HCT116 (cell line): ENCODE measurements at regions not wholly inside any gene's neighbourhood (a gene's known extent, or its start where the extent isn't known, plus 50 kb on each side); places are given as distances from the start of the nearest gene placed in this dataset.

Source experiments
- ATAC-seq: fragments of 200-7000 bp; cut with Tn5 transposase; 2 replicates; pipeline ENCODE4 v1.9.1; 2020; ENCODE audit warnings: mild to moderate bottlenecking, moderate library complexity
- BruUV-seq: library from RNA; stranded (reverse); fragments of 400-500 nt; replicated peaks from 2 replicates; lab custom pipeline; 2021; lab: Mats Ljungman, UMichigan
- CTCF ChIA-PET: fragments of 300-600 bp; sonication (Branson Sonifier 250); formaldehyde crosslinking; loops from one replicate; lab custom pipeline; 2021; ENCODE audit warnings: antibody characterized with exemption; lab: Charles Lee
- POLR2A ChIA-PET: fragments of 300-600, 350-600 bp; sonication (Branson Sonifier 250); formaldehyde crosslinking; loops from one replicate; lab custom pipeline; 2021; ENCODE audit warnings: antibody characterized with exemption; lab: Charles Lee
- RAD21 ChIA-PET, 2 experiments: fragments of 300-600 bp; sonication (Branson Sonifier 250); formaldehyde crosslinking; loops; one replicate each; lab custom pipeline; 2023; ENCODE audit warnings: low total read pairs in 2 of 2; ENCODE audit not compliant: uncharacterized antibody in 2 of 2, unreplicated experiment in 2 of 2, low non-redundant PET in 1 of 2; lab: Charles Lee
- DNase-seq: peaks from one replicate; pipeline ENCODE4 v3.0.0-alpha.2; 2010; ENCODE audit warnings: low read depth, low spot score
- H2AFZ ChIP-seq: fragments of 200-600 bp; shearing (Covaris generic), sonication (generic); 2 replicates; pipeline ENCODE4 v1.6.1; 2017; ENCODE audit warnings: low read depth, mixed run types, mixed read lengths, antibody characterized with exemption, low read length; ENCODE audit not compliant: poor library complexity, severe bottlenecking
- H3K27ac ChIP-seq: 2 replicates; pipeline ENCODE4 v1.5.1; 2012; ENCODE audit warnings: low read depth, low read length
- H3K27me3 ChIP-seq: fragments of 200-600 bp; sonication (generic); 2 replicates; pipeline ENCODE4 v1.6.1; 2016; ENCODE audit warnings: mixed run types, low read length, mixed read lengths; ENCODE audit not compliant: insufficient read depth
- H3K36me3 ChIP-seq, 2 experiments: fragments of 200-500 bp in 1 of 2; fragments of 200-600 bp in 1 of 2; sonication (Bioruptor generic) in 1 of 2; sonication (generic) in 1 of 2; 2 replicates each; pipeline versions ENCODE4 v1.5.1 to v1.6.1; 2014 to 2016; ENCODE audit warnings: low read length in 2 of 2, inconsistent platforms in 1 of 2, mixed read lengths in 1 of 2, mixed run types in 1 of 2; ENCODE audit not compliant: insufficient read depth in 2 of 2, control insufficient read depth in 1 of 2
- H3K4me1 ChIP-seq, 2 experiments: fragments of 200-600 bp in 1 of 2; sonication (generic) in 1 of 2; 2 replicates each; pipeline versions ENCODE4 v1.5.1 to v1.6.1; 2012 to 2017; ENCODE audit warnings: low read length in 2 of 2, inconsistent platforms in 1 of 2, mild to moderate bottlenecking in 1 of 2, mixed read lengths in 1 of 2, mixed run types in 1 of 2, moderate library complexity in 1 of 2; ENCODE audit not compliant: insufficient read depth in 2 of 2, control insufficient read depth in 1 of 2
- H3K4me2 ChIP-seq: fragments of 200-600 bp; sonication (generic); 2 replicates; pipeline ENCODE4 v1.6.1; 2017; ENCODE audit warnings: mixed run types, low read length, mixed read lengths
- H3K4me3 ChIP-seq, 2 experiments: fragments of 200-600 bp in 1 of 2; sonication (generic) in 1 of 2; replicated peaks in 1 of 2; 2 replicates each; pipeline ENCODE4 v1.5.1; 2011 to 2016; ENCODE audit warnings: low read length in 2 of 2, control low read depth in 1 of 2, low read depth in 1 of 2, mild to moderate bottlenecking in 1 of 2, mixed read lengths in 1 of 2, mixed run types in 1 of 2
- H3K79me2 ChIP-seq: fragments of 200-600 bp; sonication (generic); 2 replicates; pipeline ENCODE4 v1.6.1; 2017; ENCODE audit warnings: mild to moderate bottlenecking, mixed run types, low read length, moderate library complexity, mixed read lengths; ENCODE audit not compliant: insufficient read depth
- H3K9ac ChIP-seq: fragments of 200-600 bp; sonication (generic); 2 replicates; pipeline ENCODE4 v1.6.1; 2016; ENCODE audit warnings: low read length, mixed read lengths
- H3K9me2 ChIP-seq: fragments of 200-600 bp; sonication (generic), shearing (Covaris generic); 2 replicates; pipeline ENCODE4 v1.6.1; 2017; ENCODE audit warnings: mixed run types, mild to moderate bottlenecking, moderate library complexity; ENCODE audit not compliant: insufficient read depth
- H3K9me3 ChIP-seq, 2 experiments: fragments of 200-500 bp in 1 of 2; fragments of 200-600 bp in 1 of 2; sonication (Bioruptor generic) in 1 of 2; sonication (generic) in 1 of 2; 2 replicates each; pipeline ENCODE4 v1.6.1; 2014 to 2017; ENCODE audit warnings: low read length in 2 of 2, mixed read lengths in 2 of 2, inconsistent platforms in 1 of 2, low read depth in 1 of 2, mild to moderate bottlenecking in 1 of 2, mixed run types in 1 of 2, moderate library complexity in 1 of 2; ENCODE audit not compliant: control insufficient read depth in 1 of 2, insufficient read depth in 1 of 2
- H4K20me1 ChIP-seq: fragments of 200-600 bp; sonication (generic), shearing (Covaris generic); 2 replicates; pipeline ENCODE4 v1.6.1; 2017; ENCODE audit warnings: mixed run types, mild to moderate bottlenecking, moderate library complexity; ENCODE audit not compliant: insufficient read depth
- CBX3 ChIP-seq: IDR thresholded peaks from 2 replicates; pipeline ENCODE4 v1.6.1; 2012; ENCODE audit warnings: low read depth
- CEBPB ChIP-seq: IDR thresholded peaks from 2 replicates; pipeline ENCODE4 v1.6.1; 2012; ENCODE audit warnings: low read depth
- EGR1 ChIP-seq: IDR thresholded peaks from 2 replicates; pipeline ENCODE4 v1.6.1; 2012; ENCODE audit warnings: low read depth
- FOSL1 ChIP-seq: IDR thresholded peaks from 2 replicates; pipeline ENCODE4 v1.6.1; 2012; ENCODE audit warnings: low read depth
- POLR2A ChIP-seq: IDR thresholded peaks from 2 replicates; pipeline ENCODE4 v1.7.0; 2011; ENCODE audit warnings: borderline replicate concordance; ENCODE audit not compliant: insufficient read depth, insufficient read length; ENCODE audit errors: extremely low read depth
- SIN3A ChIP-seq: IDR thresholded peaks from 2 replicates; pipeline ENCODE4 v1.6.1; 2012; ENCODE audit warnings: low read depth
- SP1 ChIP-seq: IDR thresholded peaks from 2 replicates; pipeline ENCODE4 v1.6.1; 2012; ENCODE audit warnings: low read depth
- SRF ChIP-seq: IDR thresholded peaks from 2 replicates; pipeline ENCODE4 v1.6.1; 2012; ENCODE audit warnings: low read depth
- TCF7L2 ChIP-seq: IDR thresholded peaks from 2 replicates; pipeline ENCODE4 v1.7.0; 2011; ENCODE audit warnings: borderline replicate concordance, inconsistent platforms; ENCODE audit not compliant: insufficient read depth, insufficient read length; ENCODE audit errors: extremely low read depth
- intact Hi-C: fragments of 100-400 bp; cut with micrococcal nuclease; formaldehyde crosslinking; loops from 2 replicates; pipeline ENCODE4 v1.10.0; 2022
- TF ChIP-seq, protein P1 (sequence below): IDR thresholded peaks from 2 replicates; pipeline ENCODE4 v1.6.1; 2012
- TF ChIP-seq, protein P2 (sequence below): IDR thresholded peaks from 2 replicates; pipeline ENCODE4 v1.6.1; 2012
- TF ChIP-seq, protein P3 (sequence below), 3 experiments: fragments of 200-600 bp in 1 of 3; sonication (generic) in 1 of 3; IDR thresholded peaks in 2 of 3; conservative IDR thresholded peaks in 1 of 3; 2 replicates each; pipeline ENCODE4 v1.5.1; 2012 to 2017; ENCODE audit warnings: low read depth in 2 of 3, low read length in 2 of 3, antibody characterized with exemption in 1 of 3, borderline replicate concordance in 1 of 3, control low read depth in 1 of 3, mild to moderate bottlenecking in 1 of 3, mixed read lengths in 1 of 3, mixed run types in 1 of 3, moderate library complexity in 1 of 3; ENCODE audit not compliant: insufficient read depth in 1 of 3
- TF ChIP-seq, protein P4 (sequence below): IDR thresholded peaks from 2 replicates; pipeline ENCODE4 v1.6.1; 2012; ENCODE audit warnings: low read depth

DNA sequence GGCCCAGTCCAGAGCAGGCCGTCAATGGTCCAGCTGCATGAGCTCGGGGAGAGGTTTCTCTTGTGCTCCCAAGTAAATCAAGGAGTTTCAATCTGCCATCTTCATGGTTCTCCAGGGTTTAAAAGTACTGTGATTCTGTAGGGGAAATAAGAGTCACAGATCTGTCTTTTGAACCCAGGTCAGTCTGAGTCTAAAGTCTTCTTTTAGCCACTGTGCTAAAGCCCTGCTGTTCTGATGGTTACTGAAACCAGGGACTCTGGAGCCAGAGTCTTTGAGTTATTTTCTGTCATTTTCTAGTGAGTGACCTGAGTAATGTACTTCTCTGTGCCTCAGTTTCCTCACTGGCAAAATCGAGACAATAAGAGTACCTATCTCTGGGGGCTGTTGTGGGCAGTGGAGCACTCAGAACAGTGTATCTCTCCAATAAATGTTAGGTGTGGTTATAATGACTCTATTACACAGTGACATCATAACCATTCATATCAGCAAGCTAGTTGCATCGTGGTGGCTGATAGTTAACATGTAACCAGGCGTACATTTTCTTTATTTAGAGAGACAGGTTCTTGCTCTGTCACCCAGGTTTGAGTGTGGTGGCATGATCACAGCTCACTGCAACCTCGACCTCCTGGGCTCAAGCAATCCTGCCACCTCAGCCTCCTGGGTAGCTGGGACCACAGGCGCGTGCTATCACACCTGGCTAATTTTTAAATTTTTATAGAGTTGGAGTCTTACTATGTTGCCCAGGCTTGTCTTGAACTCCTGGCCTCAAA, 74.6 kb upstream of the KCNG1 start:
- no peak overlapping the region for H3K27ac ChIP-seq
- ChIA-PET CTCF (no interaction called here), POLR2A (no interaction called here), RAD21 (interaction anchor here in 1 of 2 experiments (0.7 kb wide), 1 partner anchor 10 kb away, joined by 3 read pairs; no protein-coding TSS in a partner anchor)
- H3K4me3 ChIP-seq, result no peak overlapping the region
- DNase-seq, result no peak
- no peaks in the 10 kb centered on the region for H4K20me1 ChIP-seq
- H3K27me3 ChIP-seq, result peaks cover 37% of the 10 kb centered on the region
- no peak overlapping the region for H2AFZ ChIP-seq
- H3K9ac ChIP-seq, result no peak overlapping the region
- intact Hi-C loops, result no loop called here
- H3K9me2 ChIP-seq, result no peaks in the 10 kb centered on the region
- BruUV-seq, result no TSS peak
- H3K4me1 ChIP-seq, result no peaks in the 10 kb centered on the region
- TF ChIP-seq, protein P1, sequence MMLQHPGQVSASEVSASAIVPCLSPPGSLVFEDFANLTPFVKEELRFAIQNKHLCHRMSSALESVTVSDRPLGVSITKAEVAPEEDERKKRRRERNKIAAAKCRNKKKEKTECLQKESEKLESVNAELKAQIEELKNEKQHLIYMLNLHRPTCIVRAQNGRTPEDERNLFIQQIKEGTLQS, result no peak
- TF ChIP-seq FOSL1, result no peak
- no peak for TF ChIP-seq SRF
- no peak for TF ChIP-seq TCF7L2
- TF ChIP-seq EGR1, result no peak
- TF ChIP-seq, protein P2, sequence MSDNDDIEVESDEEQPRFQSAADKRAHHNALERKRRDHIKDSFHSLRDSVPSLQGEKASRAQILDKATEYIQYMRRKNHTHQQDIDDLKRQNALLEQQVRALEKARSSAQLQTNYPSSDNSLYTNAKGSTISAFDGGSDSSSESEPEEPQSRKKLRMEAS, result no peak
- ATAC-seq, result no peak
- H3K4me2 ChIP-seq, result no peak overlapping the region
- no peaks in the 10 kb centered on the region for H3K9me3 ChIP-seq
- H3K36me3 ChIP-seq, result no peaks in the 10 kb centered on the region
- H3K79me2 ChIP-seq, result no peaks in the 10 kb centered on the region

DNA sequence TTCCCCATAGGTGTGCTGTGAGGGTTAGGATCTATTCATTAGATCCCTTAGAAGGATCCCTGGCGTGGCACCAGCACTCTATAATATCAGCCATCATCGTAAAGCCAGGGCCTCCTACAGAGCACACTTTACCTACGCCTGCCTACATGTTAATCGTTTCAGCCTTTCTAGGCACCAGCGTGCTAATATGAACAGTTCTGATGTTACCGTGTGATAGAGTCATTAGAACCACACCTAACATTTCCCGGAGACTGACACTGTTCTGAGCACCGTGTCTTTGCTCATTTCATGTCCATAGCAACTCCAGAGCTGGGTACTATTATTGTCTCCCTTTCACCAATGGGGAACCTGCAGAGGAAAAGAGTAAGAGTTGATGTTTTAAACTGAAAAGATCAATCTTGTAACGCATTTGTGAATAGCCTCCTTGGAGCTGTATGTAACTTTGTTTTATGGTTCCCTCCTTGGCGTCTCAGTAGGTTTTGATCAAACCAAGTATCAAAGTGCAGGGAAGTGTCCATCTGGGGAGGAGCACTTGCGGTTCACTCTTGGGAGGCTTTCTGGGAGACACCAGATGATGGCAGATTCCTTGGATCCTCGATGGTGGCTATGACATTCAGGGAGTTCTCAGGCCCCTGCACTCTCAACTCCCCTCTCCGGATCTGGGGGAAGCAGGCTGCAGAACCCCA, 73.8 kb upstream of the KCNG1 start:
- H3K27ac ChIP-seq, result no peak overlapping the region
- no peak overlapping the region for H3K4me3 ChIP-seq
- intact Hi-C loops, result no loop called here
- POLR2A ChIA-PET, result no interaction called here
- no peak overlapping the region for H3K4me2 ChIP-seq
- RAD21 ChIA-PET, result no interaction called here
- H2AFZ ChIP-seq, result no peak overlapping the region
- H3K4me1 ChIP-seq, result no peaks in the 10 kb centered on the region
- no peak overlapping the region for H3K9ac ChIP-seq
- no peaks in the 10 kb centered on the region for H3K79me2 ChIP-seq
- H3K9me2 ChIP-seq, result no peaks in the 10 kb centered on the region
- H3K27me3 ChIP-seq, result peaks cover 45% of the 10 kb centered on the region
- CTCF ChIA-PET, result no interaction called here
- no peaks in the 10 kb centered on the region for H3K36me3 ChIP-seq
- no TSS peak for BruUV-seq
- ATAC-seq (no peak), DNase-seq (no peak)
- H4K20me1 ChIP-seq, result no peaks in the 10 kb centered on the region
- H3K9me3 ChIP-seq, result no peaks in the 10 kb centered on the region
- TF ChIP-seq SIN3A, result no peak
- TF ChIP-seq, protein P1, result no peak
- TF ChIP-seq, protein P3, sequence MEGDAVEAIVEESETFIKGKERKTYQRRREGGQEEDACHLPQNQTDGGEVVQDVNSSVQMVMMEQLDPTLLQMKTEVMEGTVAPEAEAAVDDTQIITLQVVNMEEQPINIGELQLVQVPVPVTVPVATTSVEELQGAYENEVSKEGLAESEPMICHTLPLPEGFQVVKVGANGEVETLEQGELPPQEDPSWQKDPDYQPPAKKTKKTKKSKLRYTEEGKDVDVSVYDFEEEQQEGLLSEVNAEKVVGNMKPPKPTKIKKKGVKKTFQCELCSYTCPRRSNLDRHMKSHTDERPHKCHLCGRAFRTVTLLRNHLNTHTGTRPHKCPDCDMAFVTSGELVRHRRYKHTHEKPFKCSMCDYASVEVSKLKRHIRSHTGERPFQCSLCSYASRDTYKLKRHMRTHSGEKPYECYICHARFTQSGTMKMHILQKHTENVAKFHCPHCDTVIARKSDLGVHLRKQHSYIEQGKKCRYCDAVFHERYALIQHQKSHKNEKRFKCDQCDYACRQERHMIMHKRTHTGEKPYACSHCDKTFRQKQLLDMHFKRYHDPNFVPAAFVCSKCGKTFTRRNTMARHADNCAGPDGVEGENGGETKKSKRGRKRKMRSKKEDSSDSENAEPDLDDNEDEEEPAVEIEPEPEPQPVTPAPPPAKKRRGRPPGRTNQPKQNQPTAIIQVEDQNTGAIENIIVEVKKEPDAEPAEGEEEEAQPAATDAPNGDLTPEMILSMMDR (IDR thresholded peaks at IDR 0.05 in 2 of 3, conservative IDR thresholded peaks at IDR 0.05 in 1 of 3; ENCODE audit: borderline replicate concordance in 1 of 3, insufficient read depth in 1 of 3, low read depth in 2 of 3, low read length in 2 of 3), result no peak
- no peak for TF ChIP-seq EGR1
- TF ChIP-seq POLR2A, result no peak
- no peak for TF ChIP-seq SP1
- no peak for TF ChIP-seq CBX3
- TF ChIP-seq CEBPB, result no peak
- TF ChIP-seq, protein P4, sequence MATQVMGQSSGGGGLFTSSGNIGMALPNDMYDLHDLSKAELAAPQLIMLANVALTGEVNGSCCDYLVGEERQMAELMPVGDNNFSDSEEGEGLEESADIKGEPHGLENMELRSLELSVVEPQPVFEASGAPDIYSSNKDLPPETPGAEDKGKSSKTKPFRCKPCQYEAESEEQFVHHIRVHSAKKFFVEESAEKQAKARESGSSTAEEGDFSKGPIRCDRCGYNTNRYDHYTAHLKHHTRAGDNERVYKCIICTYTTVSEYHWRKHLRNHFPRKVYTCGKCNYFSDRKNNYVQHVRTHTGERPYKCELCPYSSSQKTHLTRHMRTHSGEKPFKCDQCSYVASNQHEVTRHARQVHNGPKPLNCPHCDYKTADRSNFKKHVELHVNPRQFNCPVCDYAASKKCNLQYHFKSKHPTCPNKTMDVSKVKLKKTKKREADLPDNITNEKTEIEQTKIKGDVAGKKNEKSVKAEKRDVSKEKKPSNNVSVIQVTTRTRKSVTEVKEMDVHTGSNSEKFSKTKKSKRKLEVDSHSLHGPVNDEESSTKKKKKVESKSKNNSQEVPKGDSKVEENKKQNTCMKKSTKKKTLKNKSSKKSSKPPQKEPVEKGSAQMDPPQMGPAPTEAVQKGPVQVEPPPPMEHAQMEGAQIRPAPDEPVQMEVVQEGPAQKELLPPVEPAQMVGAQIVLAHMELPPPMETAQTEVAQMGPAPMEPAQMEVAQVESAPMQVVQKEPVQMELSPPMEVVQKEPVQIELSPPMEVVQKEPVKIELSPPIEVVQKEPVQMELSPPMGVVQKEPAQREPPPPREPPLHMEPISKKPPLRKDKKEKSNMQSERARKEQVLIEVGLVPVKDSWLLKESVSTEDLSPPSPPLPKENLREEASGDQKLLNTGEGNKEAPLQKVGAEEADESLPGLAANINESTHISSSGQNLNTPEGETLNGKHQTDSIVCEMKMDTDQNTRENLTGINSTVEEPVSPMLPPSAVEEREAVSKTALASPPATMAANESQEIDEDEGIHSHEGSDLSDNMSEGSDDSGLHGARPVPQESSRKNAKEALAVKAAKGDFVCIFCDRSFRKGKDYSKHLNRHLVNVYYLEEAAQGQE, result no peak
